Pons (tissue), 1 donor: ENCODE measurements at regions not wholly inside any gene's neighbourhood (a gene's known extent, or its start where the extent isn't known, plus 50 kb on each side); places are given as distances from the start of the nearest gene placed in this dataset.
"Not testable (repeated sequence)": the region's sequence is repeated elsewhere in the genome, so short reads cannot be mapped to it uniquely, and the experiment has no call there.

Experiments used
- DNase-seq: peaks from one replicate; pipeline ENCODE4 v3.0.0-alpha.2; 2016; ENCODE audit warnings: low spot score

DNA sequence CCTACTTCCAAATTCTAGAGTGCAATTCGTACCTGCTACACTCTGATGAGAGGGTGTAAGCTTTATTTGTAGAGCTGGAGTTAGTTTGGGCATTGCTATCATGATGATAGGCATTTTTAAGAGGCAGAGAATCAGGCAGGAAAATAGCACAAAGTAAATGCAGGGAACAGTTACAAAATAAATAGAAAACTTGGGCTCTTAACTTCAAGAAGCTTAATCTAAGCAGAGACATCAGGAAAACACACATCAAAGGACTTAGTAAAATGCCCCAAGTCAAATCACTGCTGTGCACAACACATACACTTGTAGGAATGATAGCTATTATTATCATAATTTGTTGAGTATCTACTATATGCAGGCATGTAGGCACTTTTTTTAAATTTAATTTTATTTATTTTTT lies 381.2 kb downstream of the CD83 start:
- no peak for DNase-seq

DNA sequence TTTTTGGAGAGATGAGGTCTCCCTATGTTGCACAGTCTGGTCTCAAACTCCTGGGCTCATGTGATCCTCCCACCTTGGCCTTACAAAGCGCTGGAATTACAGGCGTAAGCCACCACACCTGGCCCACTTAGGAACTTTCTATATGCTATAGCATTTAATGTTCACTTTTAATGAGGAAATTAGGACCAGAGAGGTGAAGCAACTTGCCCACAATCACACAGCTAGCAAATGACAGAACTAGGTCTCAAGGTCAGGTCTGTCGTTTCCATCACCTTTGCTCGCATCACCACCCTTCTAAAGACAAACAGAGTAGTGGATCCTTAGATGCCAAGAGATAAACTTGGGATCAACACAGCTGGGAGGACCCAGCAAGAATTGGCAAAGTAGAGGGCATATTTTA lies 381.7 kb downstream of the CD83 start:
- DNase-seq: no peak

DNA sequence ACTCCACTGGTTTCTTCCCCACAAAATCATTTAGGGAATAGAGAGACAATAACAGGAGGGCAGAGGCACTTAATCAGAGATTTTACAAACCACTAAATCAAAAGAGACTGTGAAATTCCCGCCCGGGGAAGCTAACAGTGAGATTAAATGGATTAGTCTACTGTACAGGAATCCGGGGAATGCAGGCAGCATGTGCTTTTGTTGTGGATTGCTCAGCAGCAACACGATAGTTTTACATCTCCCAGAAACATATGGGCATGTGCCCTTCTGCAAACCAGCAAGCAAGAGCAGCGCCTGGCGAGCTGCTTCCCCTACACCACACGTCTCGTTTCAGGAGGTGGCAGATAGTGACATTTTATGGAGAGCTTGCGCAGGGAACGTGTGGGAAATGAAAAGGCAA lies 382.3 kb downstream of the CD83 start:
- DNase-seq: no peak

DNA sequence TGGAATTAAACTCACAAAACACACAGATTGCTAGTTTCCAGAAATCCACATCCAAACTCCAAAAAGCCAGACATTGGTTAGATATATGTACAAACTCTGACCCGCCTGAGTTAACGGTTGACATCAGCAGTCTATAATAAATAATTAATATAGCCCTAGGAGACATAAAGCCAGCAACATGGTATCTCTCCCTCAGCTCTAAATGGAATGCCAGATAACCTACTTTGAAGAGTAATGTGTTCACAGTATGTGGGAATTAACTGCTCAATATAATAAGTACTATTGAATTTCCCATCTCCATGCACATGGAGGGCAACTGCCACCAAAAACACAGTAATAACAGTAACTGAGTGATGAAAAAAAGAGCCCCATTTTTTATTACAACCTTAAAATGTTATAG lies 383.2 kb downstream of the CD83 start:
- no peak for DNase-seq

DNA sequence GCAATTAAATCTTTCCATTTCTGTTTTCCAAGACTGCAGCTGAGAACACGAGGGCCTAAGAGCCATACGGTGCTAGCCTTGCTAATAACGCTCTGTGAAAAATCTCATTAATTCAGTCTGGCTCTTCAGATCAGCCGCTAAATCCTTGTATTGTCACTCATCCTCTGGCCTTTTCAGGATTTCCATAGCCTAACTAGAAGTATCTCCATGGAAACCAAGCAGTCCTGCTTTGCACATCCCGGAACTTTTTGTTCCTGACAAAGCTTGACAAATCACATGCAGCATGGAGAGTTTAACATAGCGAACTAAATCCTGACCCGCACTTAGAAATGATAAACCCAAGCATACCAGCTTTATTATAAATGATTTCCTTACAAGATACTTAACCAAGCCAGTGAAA lies 383.7 kb downstream of the CD83 start:
- DNase-seq: no peak

DNA sequence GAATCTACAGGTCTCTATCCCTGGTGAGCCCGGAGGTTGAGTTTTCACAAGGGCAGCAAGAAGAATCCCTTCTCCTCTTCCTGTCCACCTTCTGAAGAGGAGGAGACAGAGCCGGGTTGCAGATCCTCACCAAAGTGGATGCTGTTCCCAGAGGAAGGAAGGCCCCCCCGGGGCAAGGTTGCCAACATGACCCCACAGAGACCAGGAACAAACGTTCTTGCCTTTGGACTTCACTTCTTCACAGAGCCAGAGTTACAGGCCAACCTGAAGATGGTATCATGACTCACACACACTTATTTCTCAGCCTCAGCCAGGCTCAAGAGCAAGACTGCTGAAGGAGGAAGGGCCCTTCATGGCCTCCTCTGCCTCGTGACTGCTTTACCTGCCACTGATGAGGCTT lies 384.3 kb downstream of the CD83 start:
- DNase-seq: no peak

DNA sequence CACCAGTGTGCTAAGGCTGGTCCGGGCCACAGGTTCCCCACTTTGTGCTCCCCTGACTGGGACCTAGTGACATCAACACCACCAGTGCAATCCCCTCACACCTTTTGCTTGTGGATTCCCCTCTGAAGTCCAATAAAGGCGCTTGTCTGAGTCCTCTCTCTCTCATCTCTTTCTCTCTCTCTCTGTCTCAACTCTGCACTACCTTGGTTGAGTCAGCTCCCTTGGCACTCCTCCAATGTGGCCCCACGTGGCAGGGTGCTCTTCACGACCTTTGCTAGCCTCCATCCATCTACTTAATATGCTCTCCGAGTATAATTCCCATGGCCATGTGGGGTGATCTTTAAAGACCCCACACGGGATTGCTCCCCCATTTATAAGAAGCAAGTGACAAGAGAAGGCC lies 385.0 kb downstream of the CD83 start:
- DNase-seq: no peak

DNA sequence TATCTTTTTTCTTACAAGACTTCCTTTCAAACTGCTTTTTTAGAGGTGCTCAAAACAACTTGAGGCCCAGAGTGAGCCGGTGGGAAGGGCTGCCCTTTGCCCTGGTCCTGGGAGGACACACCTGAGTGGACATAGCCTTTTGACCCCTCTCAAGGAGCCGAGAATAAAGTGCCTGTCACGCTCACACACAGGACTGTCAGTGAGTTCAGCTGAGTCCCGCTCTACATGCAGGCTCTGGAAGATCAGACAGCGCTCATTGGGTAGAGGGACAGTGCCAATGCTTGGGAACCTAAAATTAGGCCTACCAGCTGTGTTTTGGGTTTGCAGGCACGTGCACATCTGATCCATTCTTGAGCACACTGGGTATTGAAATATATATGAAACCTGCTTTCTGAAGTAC lies 387.8 kb downstream of the CD83 start:
- DNase-seq: no peak

DNA sequence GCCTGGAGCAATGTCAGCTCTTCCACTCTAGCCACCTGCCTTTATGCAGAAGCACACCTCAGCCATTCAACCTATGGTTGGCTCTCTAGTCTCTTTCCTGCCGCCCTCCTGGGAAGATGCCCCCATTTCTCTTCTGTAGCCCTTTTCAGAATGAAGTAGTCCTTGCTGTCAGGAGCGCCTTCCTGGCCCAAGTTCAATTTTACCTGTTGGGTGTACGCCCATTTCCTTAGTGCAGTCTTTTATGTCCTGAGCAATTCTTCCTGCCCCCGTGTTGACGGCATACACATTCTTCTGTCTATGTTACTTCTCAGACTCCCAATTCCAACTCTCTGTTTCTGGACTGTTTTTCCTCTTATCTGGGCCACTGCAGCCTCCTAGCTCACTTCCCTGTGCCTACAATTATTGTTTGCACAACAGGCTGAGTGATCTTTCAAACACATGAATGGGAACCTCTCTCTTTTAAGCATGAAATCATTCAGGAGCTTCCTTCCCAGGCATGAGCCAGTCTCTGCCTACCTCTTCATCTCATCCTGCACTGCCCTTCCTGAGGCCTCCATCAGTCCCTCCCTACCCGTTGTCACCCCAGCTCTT lies 389.2 kb downstream of the CD83 start:
- DNase-seq: no peak

DNA sequence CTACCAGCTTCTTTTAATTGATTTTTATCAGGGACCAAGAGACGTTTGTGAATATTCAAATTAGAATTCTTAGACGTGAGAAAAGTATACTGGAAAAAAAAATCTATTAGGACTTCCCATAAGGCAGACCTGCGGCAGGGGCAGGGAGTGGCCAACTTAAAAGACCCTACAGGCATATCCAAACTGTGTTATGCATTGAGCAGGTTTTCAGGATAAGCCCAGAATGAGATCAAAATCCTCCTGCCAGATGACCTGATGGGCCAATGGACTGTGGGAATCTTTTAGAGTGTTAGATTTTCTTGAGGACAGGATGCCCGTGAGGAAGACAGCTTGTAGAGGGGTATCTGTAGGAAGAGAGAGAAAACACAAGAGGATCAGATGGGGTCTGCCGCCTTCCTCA lies 391.5 kb downstream of the CD83 start:
- no peak for DNase-seq

DNA sequence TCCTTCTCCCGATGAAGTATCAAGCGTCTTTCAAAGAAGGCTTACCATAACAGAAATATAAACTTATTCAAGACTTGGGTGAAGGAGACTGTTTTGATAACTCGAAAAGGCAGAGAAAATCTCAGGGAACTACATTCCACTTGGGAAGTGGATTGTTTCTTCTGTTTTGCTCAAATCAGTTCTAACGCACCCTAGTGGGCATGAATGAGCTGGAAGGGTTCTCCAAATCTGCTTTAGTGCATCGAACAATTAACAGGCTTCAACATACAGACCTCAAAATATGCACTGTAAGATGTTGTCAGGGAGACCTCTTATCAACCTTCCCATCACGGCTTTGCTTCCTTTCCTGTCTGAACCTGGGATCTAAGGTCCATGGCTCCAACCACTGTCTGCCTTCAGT lies 392.5 kb downstream of the CD83 start:
- DNase-seq: no peak

DNA sequence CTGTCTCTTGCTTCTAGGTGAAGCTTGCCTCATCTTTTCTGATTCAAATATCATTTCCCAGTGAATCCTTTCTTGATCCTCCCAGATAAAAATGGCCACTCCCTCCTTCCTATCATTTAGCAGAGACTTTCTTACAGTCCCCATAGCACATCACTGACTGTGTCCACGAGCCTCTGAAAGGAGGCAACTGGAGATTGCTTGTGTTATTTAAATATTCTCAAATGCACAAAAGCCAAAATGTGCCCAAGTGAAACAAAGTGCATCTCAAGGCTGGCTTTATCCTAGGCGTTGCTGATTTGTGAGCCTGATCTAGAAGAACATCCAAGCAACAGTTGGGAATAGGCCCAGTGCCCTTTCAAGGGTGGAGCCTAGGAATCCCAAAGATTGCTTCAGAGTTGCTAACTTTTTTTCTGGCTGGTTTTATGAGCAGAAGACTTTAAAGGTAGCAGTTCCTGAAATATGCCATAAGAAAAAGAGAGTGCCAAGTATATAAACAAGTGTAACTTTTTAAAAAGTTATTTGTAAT lies 393.6 kb downstream of the CD83 start:
- DNase-seq: no peak

DNA sequence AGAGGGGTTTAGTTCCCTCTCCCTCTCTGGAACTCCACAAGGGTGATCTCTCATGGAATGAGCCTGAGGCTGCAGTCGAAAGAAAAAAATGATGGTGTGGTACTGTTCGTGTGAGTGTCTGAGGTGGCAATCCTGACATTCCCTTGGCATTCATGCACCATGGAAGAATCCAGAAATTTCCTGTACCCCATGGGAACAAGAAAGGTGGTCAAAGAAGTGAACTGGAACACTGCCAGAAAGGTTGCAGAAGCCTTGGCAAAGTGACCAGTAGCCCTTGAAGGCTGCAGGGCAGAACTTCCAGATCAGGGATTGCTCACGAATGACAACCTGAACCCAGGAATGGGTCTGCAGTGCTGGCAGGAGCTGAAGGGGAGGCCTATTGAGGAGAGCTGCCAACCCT lies 394.7 kb downstream of the CD83 start:
- DNase-seq: no peak

DNA sequence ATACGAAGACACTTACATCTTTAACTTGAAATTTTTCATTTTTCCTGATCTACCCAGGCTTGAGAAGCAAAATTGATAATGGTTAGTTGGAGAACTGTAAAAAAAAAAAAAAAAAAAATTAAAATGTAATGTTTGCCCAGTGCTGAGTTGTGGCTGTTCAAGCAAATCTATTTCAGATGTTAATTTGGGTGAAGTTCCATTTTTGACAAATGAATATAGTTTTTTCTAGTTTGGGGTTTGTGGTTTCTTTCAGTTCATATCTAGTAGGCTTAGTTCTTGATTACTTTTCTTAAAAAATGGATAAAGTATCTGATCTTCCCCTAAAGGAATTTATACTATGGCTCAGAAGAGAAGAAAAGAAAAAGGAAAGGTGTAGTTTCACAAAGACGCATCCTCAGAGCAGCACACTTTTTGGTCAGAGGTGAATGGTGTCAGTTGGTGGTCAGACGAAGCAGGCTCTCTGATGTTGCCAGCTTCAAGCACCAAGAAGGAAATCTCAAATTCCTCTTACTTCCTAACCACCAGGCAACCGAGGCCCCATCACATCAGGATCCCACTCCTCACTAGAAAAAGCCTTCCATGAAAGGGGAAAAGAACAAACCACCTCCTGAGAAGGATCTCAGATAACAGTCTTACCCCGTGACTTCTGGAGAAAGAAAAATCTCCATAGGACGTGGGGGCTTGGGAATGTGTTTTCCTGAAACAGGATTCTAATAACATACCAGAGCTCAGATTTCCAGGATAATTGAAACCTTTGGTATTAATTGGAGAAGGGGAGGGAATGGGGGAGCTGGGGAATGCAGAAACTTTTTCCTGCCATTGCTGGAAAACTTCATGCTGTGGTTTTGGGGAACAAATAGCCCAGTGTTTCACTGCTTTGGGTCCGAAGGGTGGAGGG lies 396.2 kb downstream of the CD83 start:
- no peak for DNase-seq

DNA sequence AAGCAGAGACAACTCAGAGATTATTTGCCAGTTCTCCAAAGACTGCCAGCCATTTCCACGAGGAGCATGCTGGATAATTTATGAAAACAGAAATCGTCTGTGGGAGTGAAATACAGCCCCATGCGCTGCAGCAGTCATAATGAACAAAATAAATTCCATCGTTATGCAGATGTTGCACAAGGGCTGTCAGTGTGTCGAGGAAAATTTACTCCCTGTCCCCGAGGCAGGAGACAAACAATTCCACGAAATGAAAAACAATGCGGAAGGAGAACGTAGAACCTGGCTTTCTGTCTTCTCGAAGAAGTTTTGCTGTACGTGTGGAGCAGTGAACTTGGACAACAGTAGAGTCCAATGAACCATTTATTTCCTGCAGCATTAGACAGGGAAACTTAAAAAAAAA lies 399.4 kb downstream of the CD83 start:
- DNase-seq: no peak

DNA sequence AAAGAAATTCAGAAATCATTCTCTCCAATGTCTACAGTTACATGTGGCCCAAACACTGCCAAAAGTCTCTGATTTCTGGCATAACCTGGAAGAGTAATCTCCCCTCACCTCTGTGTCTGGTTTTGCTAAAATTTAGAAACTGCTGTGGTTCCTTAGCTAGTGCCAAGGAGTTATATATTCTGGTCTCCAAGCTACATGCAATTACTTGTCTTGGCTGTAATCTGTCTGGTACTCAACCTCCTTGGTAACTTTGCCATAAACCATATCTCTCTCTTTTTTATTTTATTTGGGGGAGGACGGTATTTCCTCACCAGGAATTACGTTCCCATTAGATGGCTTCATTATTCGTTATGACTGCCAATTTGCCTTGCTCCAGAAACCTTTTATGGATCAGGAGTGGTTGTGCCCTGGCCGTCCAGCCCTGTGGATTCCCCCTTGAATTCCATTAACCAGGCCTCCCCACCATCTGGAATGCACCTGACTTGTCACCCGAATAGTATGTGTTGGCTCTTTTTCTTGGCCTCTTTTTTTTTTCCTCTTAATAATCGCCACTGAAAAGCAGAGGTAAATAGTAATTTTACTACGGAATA lies 400.0 kb downstream of the CD83 start:
- DNase-seq: no peak

DNA sequence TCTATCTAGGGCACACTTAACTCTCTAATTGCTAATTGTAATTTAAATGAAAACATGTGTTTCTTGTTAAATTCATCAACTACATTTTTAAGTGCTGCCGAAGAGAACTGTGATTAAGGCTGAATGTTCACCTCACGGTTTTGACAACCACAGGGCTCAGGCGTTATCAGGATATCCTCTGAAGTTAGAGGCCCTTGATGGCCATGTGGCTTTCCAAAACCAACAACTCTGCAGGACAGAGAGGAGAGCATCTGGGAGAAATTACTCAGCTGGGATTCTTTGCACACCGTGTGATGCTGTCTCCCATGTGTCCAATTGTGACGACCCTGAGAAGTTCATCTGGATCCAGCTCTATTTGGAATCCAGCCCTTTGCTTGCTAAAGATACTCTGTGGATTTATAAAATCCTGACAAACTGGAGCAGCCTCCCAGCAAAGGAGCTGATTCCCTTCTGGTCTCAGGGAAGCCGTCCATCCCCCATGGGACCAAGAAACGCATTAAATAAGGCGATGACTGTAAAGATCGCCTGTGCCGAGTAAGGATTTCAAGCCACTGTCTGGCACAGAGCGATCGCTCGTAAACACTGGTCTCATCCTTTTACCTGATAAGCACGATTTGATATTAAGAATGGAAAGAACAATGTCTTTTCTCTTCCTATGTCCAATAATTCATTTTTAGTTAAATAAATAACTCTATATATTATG lies 401.1 kb downstream of the CD83 start:
- no peak for DNase-seq

DNA sequence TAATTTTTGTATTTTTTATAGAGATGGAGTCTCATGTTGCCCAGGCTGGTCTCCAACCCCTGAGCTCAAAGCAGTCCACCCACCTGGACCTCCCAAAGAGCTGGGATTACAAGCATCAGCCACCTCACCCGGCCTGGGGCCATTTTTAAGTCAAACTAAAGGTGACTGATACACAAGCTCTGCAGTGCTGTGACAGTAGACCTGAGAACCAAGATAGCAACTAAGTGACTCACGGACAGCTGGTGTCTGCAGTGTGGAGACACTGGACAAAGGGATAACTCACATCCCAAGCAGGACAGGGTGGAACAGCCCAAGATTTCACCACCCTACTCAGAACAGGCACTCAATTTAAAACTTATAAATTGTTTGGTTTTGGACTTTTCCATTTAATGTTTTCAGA lies 402.5 kb downstream of the CD83 start:
- DNase-seq: no peak

DNA sequence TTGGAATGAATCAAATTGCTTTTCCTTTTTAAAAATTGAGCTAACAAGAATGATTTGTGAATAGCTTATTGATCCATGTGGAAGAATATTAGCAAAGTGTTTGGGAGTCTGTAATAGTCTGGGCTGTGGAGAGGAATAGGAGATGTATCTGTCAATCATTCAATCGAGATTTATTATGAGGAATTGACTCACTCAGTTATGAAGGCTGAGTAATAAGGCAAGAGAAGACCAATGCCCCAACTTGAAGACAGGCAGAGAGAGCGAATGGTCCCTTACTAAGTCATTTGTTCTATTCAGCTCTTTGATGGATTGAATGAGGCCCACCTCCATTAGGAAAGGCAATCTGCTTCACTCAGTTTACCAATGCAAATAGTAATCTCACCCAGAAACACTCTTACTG lies 403.0 kb downstream of the CD83 start:
- DNase-seq: no peak

DNA sequence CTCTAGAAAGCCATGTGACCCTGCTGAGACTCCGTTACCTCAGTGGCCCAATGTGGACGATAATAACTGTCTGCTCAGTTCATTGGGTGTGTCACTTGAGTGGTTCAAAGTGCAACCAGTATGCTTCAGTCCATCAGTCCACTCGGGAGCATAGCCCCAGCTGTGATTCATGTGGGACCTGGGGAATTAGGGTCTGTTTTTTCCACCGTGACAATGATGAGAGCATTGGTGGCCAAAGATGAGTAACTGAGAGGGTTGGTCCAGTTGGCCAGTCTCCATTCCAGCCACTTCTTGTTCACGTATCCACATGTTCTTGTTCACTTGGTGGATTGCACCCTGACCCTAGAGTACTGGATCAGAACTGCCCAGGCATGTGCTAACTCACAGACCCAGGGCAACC lies 403.6 kb downstream of the CD83 start:
- no peak for DNase-seq

DNA sequence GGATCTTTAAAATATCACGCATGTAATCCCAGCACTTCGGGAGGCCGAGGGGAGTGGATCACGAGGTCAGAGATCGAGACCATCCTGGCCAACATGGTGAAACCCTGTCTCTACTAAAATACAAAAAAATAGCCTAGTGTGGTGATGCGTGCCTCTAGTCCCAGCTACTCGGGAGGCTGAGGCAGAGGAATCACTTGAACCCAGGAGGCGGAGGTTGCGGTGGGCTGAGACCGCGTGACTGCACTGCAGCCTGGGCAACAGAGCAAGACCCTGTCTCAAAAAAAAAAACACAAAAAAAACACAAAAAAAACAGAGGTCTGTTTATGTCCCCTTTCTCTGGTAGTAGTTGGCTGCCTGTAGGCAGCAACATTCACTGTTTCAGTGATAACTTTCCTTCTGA lies 404.3 kb downstream of the CD83 start:
- not testable (repeated sequence) for DNase-seq

DNA sequence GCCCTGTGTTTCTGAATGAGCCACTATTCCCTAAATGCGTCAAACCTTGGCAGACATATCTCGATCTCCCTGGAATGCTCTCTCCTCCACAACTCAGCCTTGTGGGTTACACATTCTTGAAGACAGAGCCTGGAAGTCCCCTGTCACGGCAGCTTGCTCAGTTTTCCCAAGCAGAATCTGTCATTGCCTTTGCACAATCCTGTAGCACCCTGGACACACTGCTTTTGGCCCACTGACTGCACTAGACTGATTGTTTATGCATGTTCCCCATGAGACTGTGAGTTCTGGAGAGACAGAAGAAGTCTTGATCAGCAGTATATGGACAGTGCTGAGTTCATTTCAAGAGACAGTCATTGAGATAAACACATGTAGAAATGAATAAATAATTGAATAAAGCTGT lies 406.7 kb downstream of the CD83 start:
- no peak for DNase-seq

DNA sequence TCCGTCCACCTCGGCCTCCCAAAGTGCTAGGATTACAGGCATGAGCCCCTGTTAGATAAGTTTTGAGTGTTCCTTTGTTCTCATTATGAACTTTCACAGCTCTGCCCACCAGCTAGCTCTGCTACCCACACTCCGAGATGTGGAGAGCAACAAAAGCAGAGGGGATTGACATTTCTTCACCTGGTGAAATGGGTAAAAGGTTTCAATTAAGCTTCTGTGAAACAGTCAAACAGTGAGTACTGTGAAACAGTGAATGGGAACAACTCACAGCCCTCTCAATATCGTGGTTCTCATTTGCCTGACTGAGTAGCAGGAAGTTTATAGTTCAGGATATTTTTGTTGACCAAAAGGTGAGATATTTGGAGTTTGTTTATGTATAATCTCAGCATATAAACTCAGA lies 412.8 kb downstream of the CD83 start:
- no peak for DNase-seq
